Endothelial cell of umbilical vein (primary cell): ENCODE measurements at regions not wholly inside any gene's neighbourhood (a gene's known extent, or its start where the extent isn't known, plus 50 kb on each side); places are given as distances from the start of the nearest gene placed in this dataset.

Source experiments
- BruUV-seq: library from RNA; stranded (reverse); fragments of 400-500 nt; replicated peaks from 2 replicates; lab custom pipeline; 2021; lab: Mats Ljungman, UMichigan
- CTCF ChIA-PET: fragments of 300-600, 350-600 bp; sonication (Branson Sonifier 250); formaldehyde crosslinking; loops from one replicate; lab custom pipeline; 2021; ENCODE audit warnings: antibody characterized with exemption, inconsistent platforms; lab: Charles Lee
- POLR2A ChIA-PET: fragments of 300-600, 350-600 bp; sonication (Branson Sonifier 250); formaldehyde crosslinking; loops from one replicate; lab custom pipeline; 2021; ENCODE audit warnings: antibody characterized with exemption, inconsistent platforms; lab: Charles Lee
- DNase-seq: peaks from one replicate; pipeline ENCODE4 v3.0.0-alpha.2; 2011; ENCODE audit warnings: low read depth, low spot score
- FAIRE-seq: peaks from 2 replicates; lab custom pipeline; 2011; peaks lifted over from hg19 to GRCh38; lab: Jason Lieb, UNC
- H2AFZ ChIP-seq: 2 replicates; pipeline ENCODE4 v1.6.0; 2012; ENCODE audit warnings: low read depth, low read length, control low read depth, inconsistent platforms
- H3K27ac ChIP-seq: 2 replicates; pipeline ENCODE4 v1.5.1; 2011; ENCODE audit warnings: low read depth, mild to moderate bottlenecking, control low read depth, low read length, moderate library complexity; ENCODE audit not compliant: insufficient read depth
- H3K27me3 ChIP-seq, 2 experiments: 2 replicates each; pipeline versions ENCODE4 v1.6.0 to v1.6.1; 2011; ENCODE audit warnings: low read length in 2 of 2, mixed read lengths in 1 of 2; ENCODE audit not compliant: control insufficient read depth in 2 of 2, insufficient read depth in 2 of 2
- H3K36me3 ChIP-seq, 2 experiments: 2 replicates in 1 of 2; 3 replicates in 1 of 2; pipeline ENCODE4 v1.5.1; 2011; ENCODE audit warnings: low read length in 2 of 2, mild to moderate bottlenecking in 1 of 2, moderate library complexity in 1 of 2; ENCODE audit not compliant: control insufficient read depth in 2 of 2, insufficient read depth in 2 of 2; ENCODE audit errors: extremely low read depth in 1 of 2
- H3K4me1 ChIP-seq: 3 replicates; pipeline ENCODE4 v1.5.1; 2011; ENCODE audit warnings: mild to moderate bottlenecking, low read length; ENCODE audit not compliant: control insufficient read depth, insufficient read depth; ENCODE audit errors: extremely low read depth
- H3K4me2 ChIP-seq: 2 replicates; pipeline ENCODE4 v1.6.1; 2011; ENCODE audit warnings: low read length, control low read depth, mixed read lengths; ENCODE audit not compliant: insufficient read depth
- H3K4me3 ChIP-seq, 3 experiments: fragments of 200-600 bp in 1 of 3; sonication (generic), shearing (Covaris generic) in 1 of 3; replicated peaks in 1 of 3; 2 replicates each; pipeline ENCODE4 v1.5.1; 2011 to 2016; ENCODE audit warnings: control low read depth in 3 of 3, low read length in 3 of 3, mild to moderate bottlenecking in 2 of 3, inconsistent platforms in 1 of 3, low read depth in 1 of 3, moderate library complexity in 1 of 3; ENCODE audit not compliant: insufficient read depth in 1 of 3
- H3K79me2 ChIP-seq: 2 replicates; pipeline ENCODE4 v1.6.0; 2012; ENCODE audit warnings: low read length, inconsistent platforms; ENCODE audit not compliant: control insufficient read depth, insufficient read depth
- H3K9ac ChIP-seq: replicated peaks from 2 replicates; pipeline ENCODE3; 2011; ENCODE audit warnings: low read length, control low read depth; ENCODE audit not compliant: insufficient read depth; ENCODE audit errors: extremely low read depth
- H3K9me1 ChIP-seq: replicated peaks from 3 replicates; pipeline ENCODE4 v1.6.0; 2011; ENCODE audit warnings: mild to moderate bottlenecking, low read length; ENCODE audit not compliant: control insufficient read depth, insufficient read depth; ENCODE audit errors: extremely low read depth
- H3K9me3 ChIP-seq: replicated peaks from 2 replicates; pipeline ENCODE4 v1.5.1; 2012; ENCODE audit warnings: low read length, inconsistent platforms; ENCODE audit not compliant: control insufficient read depth, insufficient read depth
- H4K20me1 ChIP-seq: replicated peaks from 2 replicates; pipeline ENCODE3; 2011; ENCODE audit warnings: mild to moderate bottlenecking, low read length; ENCODE audit not compliant: control insufficient read depth, insufficient read depth; ENCODE audit errors: extremely low read depth
- CTCF ChIP-seq, 2 donors: IDR thresholded peaks; 1 replicate in 1 of 2; 2 replicates in 1 of 2; pipeline ENCODE4 v1.5.1; 2011; ENCODE audit warnings: low read length in 2 of 2, mild to moderate bottlenecking in 2 of 2, moderate library complexity in 2 of 2, control low read depth in 1 of 2, inconsistent platforms in 1 of 2, low read depth in 1 of 2; ENCODE audit not compliant: insufficient read depth in 1 of 2; ENCODE audit errors: extremely low read depth in 1 of 2
- EZH2 ChIP-seq: IDR thresholded peaks from 2 replicates; pipeline ENCODE4 v1.6.1; 2012; ENCODE audit warnings: borderline replicate concordance, low read depth, mild to moderate bottlenecking, moderate library complexity, low read length, inconsistent platforms; ENCODE audit not compliant: severe bottlenecking
- FOS ChIP-seq: IDR thresholded peaks from 2 replicates; pipeline ENCODE4 v1.6.1; 2011; ENCODE audit warnings: mild to moderate bottlenecking, low read length, moderate library complexity, borderline replicate concordance; ENCODE audit not compliant: insufficient read depth
- GATA2 ChIP-seq: IDR thresholded peaks from 2 replicates; pipeline ENCODE4 v1.7.0; 2011; ENCODE audit warnings: low read depth, mild to moderate bottlenecking, moderate library complexity, mixed read lengths, low read length; ENCODE audit not compliant: insufficient read length, insufficient read depth
- JUN ChIP-seq: IDR thresholded peaks from 2 replicates; pipeline ENCODE4 v1.6.1; 2011; ENCODE audit warnings: borderline replicate concordance, low read depth; ENCODE audit not compliant: insufficient read length, insufficient read depth
- MYC ChIP-seq: IDR thresholded peaks from one replicate; pipeline ENCODE4 v1.6.1; 2011; ENCODE audit warnings: mild to moderate bottlenecking, low read depth, low read length
- POLR2A ChIP-seq: IDR thresholded peaks from 2 replicates; pipeline ENCODE4 v1.6.1; 2012; ENCODE audit warnings: low read depth, mild to moderate bottlenecking, control low read depth, low read length
- POLR2AphosphoS5 ChIP-seq: IDR thresholded peaks from 2 replicates; pipeline ENCODE4 v1.6.1; 2012; ENCODE audit warnings: low read depth, mild to moderate bottlenecking, control low read depth, low read length, moderate library complexity; ENCODE audit not compliant: insufficient read depth
- dilution Hi-C: fragments of 300-500 bp; cut with MboI; formaldehyde crosslinking; loops from one replicate; pipeline ENCODE4 v1.15.0; 2019; ENCODE audit warnings: low sequenced_read_pairs; ENCODE audit not compliant: extremely low pct_ligation_motif_present
- intact Hi-C: fragments of 100-400 bp; cut with micrococcal nuclease; formaldehyde crosslinking; loops from one replicate; pipeline ENCODE4 v1.10.0; 2022
- TF ChIP-seq, protein P1 (sequence below): IDR thresholded peaks from 2 replicates; pipeline ENCODE4 v1.6.1; 2011; ENCODE audit not compliant: insufficient read depth, insufficient read length

DNA sequence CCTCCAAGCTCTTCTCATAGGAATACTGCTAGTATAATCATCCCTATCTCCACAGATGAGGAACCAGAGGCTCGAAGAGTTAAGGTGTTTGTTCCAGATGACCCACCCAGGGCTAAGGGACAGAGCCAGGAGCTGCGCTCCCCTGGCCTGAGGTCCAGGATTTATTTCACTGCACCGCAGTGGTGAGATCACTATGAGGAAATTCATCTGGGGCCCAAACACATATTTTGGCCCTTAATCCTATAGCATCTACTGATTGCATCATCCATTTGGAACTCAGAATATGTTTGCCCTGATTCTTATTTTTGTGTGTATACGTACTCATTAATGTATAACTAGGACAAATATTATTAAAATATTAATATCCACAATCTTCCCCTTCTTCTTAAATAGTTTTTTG is 100.1 kb upstream of the RBPJ start:
- ChIA-PET CTCF (no interaction called here), POLR2A (no interaction called here)
- Histone ChIP-seq H4K20me1 (no peaks in the 10 kb centered on the region), H3K4me3 (no peak overlapping the region), H3K9me3 (no peaks in the 10 kb centered on the region), H3K9ac (no peak overlapping the region), H3K79me2 (no peaks in the 10 kb centered on the region), H3K9me1 (no peaks in the 10 kb centered on the region), H3K4me2 (no peak overlapping the region), H3K27ac (no peak overlapping the region), H2AFZ (no peak overlapping the region), H3K36me3 (no peaks in the 10 kb centered on the region), H3K27me3 (no peaks in the 10 kb centered on the region), H3K4me1 (no peaks in the 10 kb centered on the region)
- dilution Hi-C loops (no loop called here), intact Hi-C loops (no loop called here)
- DNase-seq: no peak
- BruUV-seq: no TSS peak
- TF ChIP-seq POLR2AphosphoS5 (no peak), JUN (no peak), MYC (no peak), EZH2 (no peak), FOS (no peak), GATA2 (no peak)
- TF ChIP-seq, protein P1, sequence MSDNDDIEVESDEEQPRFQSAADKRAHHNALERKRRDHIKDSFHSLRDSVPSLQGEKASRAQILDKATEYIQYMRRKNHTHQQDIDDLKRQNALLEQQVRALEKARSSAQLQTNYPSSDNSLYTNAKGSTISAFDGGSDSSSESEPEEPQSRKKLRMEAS: no peak
- no peak for FAIRE-seq

GRCh38 chr4:26223155-26223554 is 97.7 kb upstream of the RBPJ start:
- Histone ChIP-seq H3K9ac (no peak overlapping the region), H4K20me1 (no peaks in the 10 kb centered on the region), H3K27ac (no peak overlapping the region), H2AFZ (no peak overlapping the region), H3K4me3 (no peak overlapping the region), H3K4me1 (no peaks in the 10 kb centered on the region), H3K79me2 (no peaks in the 10 kb centered on the region), H3K9me3 (no peaks in the 10 kb centered on the region), H3K9me1 (no peaks in the 10 kb centered on the region), H3K4me2 (no peak overlapping the region), H3K27me3 (no peaks in the 10 kb centered on the region), H3K36me3 (no peaks in the 10 kb centered on the region)
- dilution Hi-C loops (no loop called here), intact Hi-C loops (no loop called here)
- FAIRE-seq (no peak), DNase-seq (no peak)
- BruUV-seq: no TSS peak
- POLR2A ChIA-PET: no interaction called here
- TF ChIP-seq POLR2A: no peak
- no peak for TF ChIP-seq GATA2
- no peak for TF ChIP-seq JUN
- TF ChIP-seq, protein P1: no peak
- TF ChIP-seq EZH2: no peak
- no peak for TF ChIP-seq FOS
- no peak for TF ChIP-seq CTCF (IDR thresholded peaks at IDR 0.05; ENCODE audit: extremely low read depth in 1 of 2, insufficient read depth in 1 of 2, low read depth in 1 of 2, low read length in 2 of 2)
- TF ChIP-seq POLR2AphosphoS5: no peak
- TF ChIP-seq MYC: no peak
- CTCF ChIA-PET: no interaction called here
